ENCODE measurements at regions not wholly inside any gene's neighbourhood (a gene's known extent, or its start where the extent isn't known, plus 50 kb on each side); places are given as distances from the start of the nearest gene placed in this dataset.

DNA sequence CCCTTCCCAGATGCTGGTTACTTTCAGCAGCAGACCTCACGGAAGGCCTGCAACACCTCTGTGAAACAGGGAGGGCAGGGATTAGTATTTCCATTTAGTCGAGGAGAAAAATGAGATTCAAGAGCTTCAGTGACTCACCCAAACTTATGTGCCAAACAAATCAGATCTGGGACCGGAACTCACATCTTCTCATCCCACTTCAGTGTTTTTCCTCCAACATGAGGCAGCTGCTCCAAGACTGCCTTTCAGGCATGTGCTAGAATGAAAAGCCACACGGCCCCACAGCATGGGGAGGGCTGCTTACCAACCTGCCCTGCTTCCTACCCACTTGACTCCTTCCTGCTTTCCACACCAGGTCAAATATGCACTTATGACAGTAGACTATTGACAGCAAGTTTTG is 129.4 kb upstream of the SLC24A5 start:
- Histone ChIP-seq H3K9me3 (no peaks in the 10 kb centered on the region), H3K27ac (no peak overlapping the region), H3K4me3 (no peak overlapping the region), H3K27me3 (no peaks in the 10 kb centered on the region), H3K36me3 (no peaks in the 10 kb centered on the region), H3K4me1 (peaks cover 0 to 12% (median 0%) of the 10 kb centered on the region in 4 donors)
- intact Hi-C loops (cut with DNase I; ENCODE audit: low total_unique reads), result no loop called here
- no peak for DNase-seq
- TF ChIP-seq, protein P1, sequence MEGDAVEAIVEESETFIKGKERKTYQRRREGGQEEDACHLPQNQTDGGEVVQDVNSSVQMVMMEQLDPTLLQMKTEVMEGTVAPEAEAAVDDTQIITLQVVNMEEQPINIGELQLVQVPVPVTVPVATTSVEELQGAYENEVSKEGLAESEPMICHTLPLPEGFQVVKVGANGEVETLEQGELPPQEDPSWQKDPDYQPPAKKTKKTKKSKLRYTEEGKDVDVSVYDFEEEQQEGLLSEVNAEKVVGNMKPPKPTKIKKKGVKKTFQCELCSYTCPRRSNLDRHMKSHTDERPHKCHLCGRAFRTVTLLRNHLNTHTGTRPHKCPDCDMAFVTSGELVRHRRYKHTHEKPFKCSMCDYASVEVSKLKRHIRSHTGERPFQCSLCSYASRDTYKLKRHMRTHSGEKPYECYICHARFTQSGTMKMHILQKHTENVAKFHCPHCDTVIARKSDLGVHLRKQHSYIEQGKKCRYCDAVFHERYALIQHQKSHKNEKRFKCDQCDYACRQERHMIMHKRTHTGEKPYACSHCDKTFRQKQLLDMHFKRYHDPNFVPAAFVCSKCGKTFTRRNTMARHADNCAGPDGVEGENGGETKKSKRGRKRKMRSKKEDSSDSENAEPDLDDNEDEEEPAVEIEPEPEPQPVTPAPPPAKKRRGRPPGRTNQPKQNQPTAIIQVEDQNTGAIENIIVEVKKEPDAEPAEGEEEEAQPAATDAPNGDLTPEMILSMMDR (IDR thresholded peaks at IDR 0.05), result no peak

DNA sequence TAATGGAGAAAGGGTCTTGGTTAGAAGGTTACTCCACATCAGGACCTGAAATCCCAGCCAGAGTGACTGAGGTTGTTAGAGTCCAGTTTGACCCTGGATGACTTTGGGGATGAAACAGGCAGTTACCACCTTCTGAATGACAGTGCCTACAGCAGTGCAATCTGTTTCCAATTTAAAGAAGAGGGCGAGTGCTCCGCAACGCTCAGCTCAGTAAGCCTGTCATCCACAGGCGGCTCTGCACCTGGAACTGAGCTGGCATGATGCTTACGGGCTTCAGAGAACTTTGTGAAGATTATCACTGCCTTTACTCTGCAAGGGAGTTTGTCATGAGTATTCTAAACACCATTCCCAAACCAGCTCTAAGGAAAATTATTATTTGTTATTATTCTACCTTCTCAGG is 127.7 kb upstream of the SLC24A5 start:
- Histone ChIP-seq H3K36me3 (no peaks in the 10 kb centered on the region), H3K27ac (no peak overlapping the region), H3K9me3 (no peaks in the 10 kb centered on the region), H3K4me3 (no peak overlapping the region), H3K27me3 (no peaks in the 10 kb centered on the region), H3K4me1 (peaks cover 0 to 12% (median 0%) of the 10 kb centered on the region in 4 donors)
- no peak for DNase-seq
- intact Hi-C loops (cut with DNase I; ENCODE audit: low total_unique reads), result no loop called here
- TF ChIP-seq, protein P1 (IDR thresholded peaks at IDR 0.05), result no peak

DNA sequence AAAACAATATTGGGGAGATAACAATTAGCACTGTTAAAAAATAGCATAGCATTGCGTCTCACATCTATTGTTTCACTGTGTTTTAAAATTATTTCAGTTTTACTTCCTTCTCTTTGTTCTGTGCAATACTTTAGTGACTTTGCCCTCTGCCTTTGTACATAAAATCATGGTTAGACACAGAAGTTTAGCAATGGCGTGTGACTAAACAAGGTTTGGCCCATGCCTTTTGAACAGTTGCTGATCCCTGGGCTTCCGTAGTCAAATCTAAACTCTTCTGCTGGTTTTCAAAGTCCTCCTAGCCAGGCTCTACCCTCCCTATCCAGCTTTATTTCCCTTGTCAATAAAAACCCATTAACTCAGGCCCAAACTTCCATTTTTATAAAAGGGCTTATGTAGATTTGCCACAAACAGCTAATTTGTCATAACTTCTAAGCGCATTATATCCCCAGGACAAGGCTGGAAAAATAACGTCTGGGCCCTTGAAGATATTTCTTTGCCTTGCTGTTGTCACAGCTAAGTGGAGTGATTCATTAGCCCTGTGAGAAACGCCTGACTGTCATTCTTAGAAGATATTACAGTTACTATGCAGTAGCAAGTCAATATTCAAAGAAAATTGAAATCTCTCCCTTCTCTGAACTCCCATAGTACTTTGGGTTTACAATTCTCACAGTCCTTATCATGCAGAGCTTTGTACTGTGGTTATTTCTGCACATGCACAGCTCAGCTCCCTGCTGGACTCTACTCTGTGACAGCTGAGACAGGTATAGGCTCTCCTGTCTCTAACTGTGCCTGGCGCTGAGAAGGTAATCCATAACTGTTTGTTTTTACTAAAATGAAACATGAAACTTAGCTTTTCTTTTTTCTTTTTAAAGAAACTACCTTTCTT is 123.4 kb upstream of the SLC24A5 start:
- no peak overlapping the region for H3K27ac ChIP-seq
- no peaks in the 10 kb centered on the region for H3K36me3 ChIP-seq
- H3K4me3 ChIP-seq, result no peak overlapping the region
- intact Hi-C loops (cut with DNase I; ENCODE audit: low total_unique reads), result no loop called here
- DNase-seq, result no peak
- no peaks in the 10 kb centered on the region for H3K27me3 ChIP-seq
- H3K4me1 ChIP-seq, result no peaks in the 10 kb centered on the region
- H3K9me3 ChIP-seq, result no peaks in the 10 kb centered on the region
- TF ChIP-seq, protein P1 (IDR thresholded peaks at IDR 0.05), result no peak

DNA sequence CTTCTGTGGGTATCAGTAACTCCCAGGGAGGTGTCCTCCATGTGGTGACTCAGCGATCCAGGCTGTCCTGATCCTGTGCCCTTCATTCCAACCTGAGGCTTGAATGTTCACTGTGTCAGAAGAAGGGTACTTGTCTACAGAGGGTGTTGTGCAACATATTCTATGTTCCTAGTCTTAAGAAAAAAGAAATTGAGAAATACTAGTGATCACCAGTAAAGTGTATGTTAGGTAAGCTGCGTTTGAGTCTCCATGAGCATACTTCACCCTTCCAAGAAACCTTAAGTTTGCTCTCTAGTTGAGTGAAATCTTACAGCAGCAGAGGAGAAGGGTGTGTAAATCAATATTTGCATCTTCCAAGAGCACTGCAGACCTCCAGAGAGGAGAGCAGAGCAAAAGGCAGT is 122.2 kb upstream of the SLC24A5 start:
- TF ChIP-seq, protein P1 (IDR thresholded peaks at IDR 0.05), result no peak
- H3K4me1 ChIP-seq, result no peaks in the 10 kb centered on the region
- intact Hi-C loops (cut with DNase I; ENCODE audit: low total_unique reads), result no loop called here
- H3K27me3 ChIP-seq, result no peaks in the 10 kb centered on the region
- no peak overlapping the region for H3K4me3 ChIP-seq
- H3K27ac ChIP-seq, result no peak overlapping the region
- H3K9me3 ChIP-seq, result no peaks in the 10 kb centered on the region
- no peaks in the 10 kb centered on the region for H3K36me3 ChIP-seq
- DNase-seq, result no peak

DNA sequence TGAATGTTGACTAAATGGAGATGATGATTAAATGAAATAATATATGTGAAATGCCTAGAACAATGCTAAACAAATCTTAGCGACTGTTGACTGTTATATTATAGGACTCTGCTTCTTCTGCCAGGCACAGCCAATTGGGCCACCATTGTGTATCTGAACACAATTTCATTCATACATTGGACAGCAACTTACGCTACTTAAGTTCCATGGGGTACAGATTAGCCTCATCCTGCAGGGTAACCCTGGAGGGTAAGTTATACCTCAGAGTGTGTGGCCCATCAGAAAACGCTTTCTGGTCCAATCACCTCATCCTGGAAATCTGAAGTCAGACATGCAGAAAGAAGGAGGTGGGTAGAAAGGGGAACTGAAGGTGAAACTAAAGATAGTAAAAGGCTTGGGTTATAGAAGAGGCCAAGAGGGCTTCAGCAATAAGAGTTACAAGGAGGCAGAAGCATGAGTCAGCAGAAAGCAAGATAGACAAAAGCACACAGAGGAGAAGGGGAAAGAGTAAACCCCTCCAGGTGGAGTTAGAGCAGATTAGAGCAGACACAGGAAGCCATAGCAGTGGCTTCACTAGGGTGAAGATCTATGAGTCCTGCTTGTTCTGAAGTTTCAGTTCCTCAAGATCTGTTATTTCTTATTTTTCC is 119.3 kb upstream of the SLC24A5 start:
- Histone ChIP-seq H3K4me3 (no peak overlapping the region), H3K27ac (no peak overlapping the region), H3K36me3 (no peaks in the 10 kb centered on the region), H3K9me3 (no peaks in the 10 kb centered on the region), H3K4me1 (no peaks in the 10 kb centered on the region), H3K27me3 (no peaks in the 10 kb centered on the region)
- TF ChIP-seq, protein P1 (IDR thresholded peaks at IDR 0.05), result no peak
- no peak for DNase-seq
- intact Hi-C loops (cut with DNase I; ENCODE audit: low total_unique reads), result no loop called here
